ENCODE measurements at regions not wholly inside any gene's neighbourhood (a gene's known extent, or its start where the extent isn't known, plus 50 kb on each side); places are given as distances from the start of the nearest gene placed in this dataset.
"Not testable (repeated sequence)": the region's sequence is repeated elsewhere in the genome, so short reads cannot be mapped to it uniquely, and the experiment has no call there.

DNA sequence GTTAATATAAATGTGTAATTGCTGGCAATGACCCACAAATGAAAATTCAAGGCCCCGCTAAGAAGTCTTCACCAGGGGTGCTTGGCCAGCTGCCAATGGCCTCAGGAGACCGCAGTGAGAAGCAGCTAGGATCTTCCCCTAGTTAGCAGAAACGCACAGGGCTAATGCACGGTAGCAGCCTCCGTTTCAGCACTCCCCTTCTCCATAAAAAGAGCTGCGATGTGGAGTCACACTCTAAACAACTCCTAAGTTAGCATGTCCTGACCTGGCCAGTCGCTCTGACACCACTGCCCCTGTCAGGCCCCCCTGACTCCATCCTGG, 139.0 kb downstream of the SEPTIN14 start:
- H3K9ac ChIP-seq (ENCODE audit: low read length in 3 of 3): no peak overlapping the region
- peak in 2 of 5 donors; percentile 15 to 36 for DNase-seq
- no peaks in the 10 kb centered on the region for H3K9me3 ChIP-seq (ENCODE audit: control insufficient read depth in 2 of 3, insufficient read depth in 1 of 3, low read length in 3 of 3)
- H3K27me3 ChIP-seq (ENCODE audit: control insufficient read depth, insufficient read depth, low read length): no peaks in the 10 kb centered on the region
- no peak overlapping the region for H3K4me3 ChIP-seq (ENCODE audit: low read length in 3 of 3)
- H3K27ac ChIP-seq (ENCODE audit: low read depth in 2 of 2, low read length in 2 of 2): no peak overlapping the region
- H3K36me3 ChIP-seq (ENCODE audit: control insufficient read depth in 2 of 3, insufficient read depth in 3 of 3, low read length in 3 of 3): no peaks in the 10 kb centered on the region
- intact Hi-C loops (cut with DNase I): no loop called here
- no peaks in the 10 kb centered on the region for H3K4me1 ChIP-seq (ENCODE audit: control insufficient read depth in 2 of 3, insufficient read depth in 2 of 3, low read depth in 1 of 3, low read length in 3 of 3)
- TF ChIP-seq, protein P1, sequence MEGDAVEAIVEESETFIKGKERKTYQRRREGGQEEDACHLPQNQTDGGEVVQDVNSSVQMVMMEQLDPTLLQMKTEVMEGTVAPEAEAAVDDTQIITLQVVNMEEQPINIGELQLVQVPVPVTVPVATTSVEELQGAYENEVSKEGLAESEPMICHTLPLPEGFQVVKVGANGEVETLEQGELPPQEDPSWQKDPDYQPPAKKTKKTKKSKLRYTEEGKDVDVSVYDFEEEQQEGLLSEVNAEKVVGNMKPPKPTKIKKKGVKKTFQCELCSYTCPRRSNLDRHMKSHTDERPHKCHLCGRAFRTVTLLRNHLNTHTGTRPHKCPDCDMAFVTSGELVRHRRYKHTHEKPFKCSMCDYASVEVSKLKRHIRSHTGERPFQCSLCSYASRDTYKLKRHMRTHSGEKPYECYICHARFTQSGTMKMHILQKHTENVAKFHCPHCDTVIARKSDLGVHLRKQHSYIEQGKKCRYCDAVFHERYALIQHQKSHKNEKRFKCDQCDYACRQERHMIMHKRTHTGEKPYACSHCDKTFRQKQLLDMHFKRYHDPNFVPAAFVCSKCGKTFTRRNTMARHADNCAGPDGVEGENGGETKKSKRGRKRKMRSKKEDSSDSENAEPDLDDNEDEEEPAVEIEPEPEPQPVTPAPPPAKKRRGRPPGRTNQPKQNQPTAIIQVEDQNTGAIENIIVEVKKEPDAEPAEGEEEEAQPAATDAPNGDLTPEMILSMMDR (IDR thresholded peaks at IDR 0.05; ENCODE audit: borderline replicate concordance, extremely low read depth, insufficient read depth): no peak
- FAIRE-seq: no peak

DNA sequence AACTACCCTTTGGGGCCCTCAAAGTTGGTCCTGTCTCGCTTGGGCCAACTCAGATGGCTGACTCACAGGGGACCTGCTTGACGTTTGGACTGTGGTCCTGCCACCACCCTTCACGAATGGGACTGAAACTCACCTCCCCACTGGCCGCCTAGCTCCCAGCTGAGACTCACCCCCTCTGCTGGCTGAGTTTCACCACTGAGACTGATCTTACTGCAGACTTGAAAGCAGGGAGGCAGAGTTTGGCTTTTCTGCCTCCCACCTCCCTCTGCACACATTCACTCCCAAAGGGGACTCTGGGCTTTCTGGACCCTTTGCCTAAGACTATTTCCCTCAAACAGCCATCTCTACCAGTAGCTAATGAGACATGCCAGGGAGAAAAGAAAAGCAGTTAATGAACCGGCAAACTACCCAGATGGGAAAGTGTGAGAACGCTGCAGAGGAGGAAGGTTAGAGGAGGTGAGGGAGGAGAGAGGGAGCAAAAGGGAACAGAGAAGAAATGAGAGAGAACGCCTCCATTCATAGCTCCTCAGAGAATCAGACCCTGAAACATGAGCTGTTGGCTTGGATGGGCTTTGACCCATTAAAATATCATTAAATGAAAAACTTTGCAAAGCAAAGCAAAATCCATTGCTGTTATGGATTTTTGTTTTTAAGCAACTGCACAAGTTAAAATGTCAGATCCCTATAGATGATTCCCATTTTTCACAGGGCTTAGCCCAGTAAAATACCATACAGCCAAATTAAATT, 139.5 kb downstream of the SEPTIN14 start:
- DNase-seq: peak in 3 of 5 donors; percentile 43 to 72 (median 69)
- intact Hi-C loops (cut with DNase I); H3K9ac ChIP-seq (ENCODE audit: low read length in 3 of 3): not testable (repeated sequence)

DNA sequence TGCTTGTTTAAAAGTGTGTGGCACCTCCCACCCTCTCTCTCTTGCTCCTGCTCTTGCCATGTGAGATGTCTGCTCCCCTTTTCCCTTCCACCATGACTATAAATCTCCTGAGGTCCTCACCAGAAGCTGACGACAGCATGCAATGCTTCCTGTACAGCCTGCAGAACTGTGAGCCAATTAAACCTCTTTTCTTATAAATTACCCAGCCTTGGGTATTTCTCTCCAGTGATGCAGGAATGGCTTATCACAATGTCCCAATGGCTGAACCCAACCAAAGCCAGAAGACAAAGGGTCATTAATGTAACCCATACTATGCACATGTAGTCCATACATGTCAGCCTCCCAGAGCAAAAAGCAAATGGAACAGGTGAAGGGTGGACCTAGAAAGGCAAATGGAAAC, 141.5 kb downstream of the SEPTIN14 start:
- H3K9ac ChIP-seq (ENCODE audit: low read length in 3 of 3); H3K27ac ChIP-seq (ENCODE audit: low read depth in 2 of 2, low read length in 2 of 2); FAIRE-seq; DNase-seq; H3K4me3 ChIP-seq (ENCODE audit: low read length in 3 of 3); intact Hi-C loops (cut with DNase I); H3K36me3 ChIP-seq (ENCODE audit: control insufficient read depth in 2 of 3, insufficient read depth in 3 of 3, low read length in 3 of 3); H3K9me3 ChIP-seq (ENCODE audit: control insufficient read depth in 2 of 3, insufficient read depth in 1 of 3, low read length in 3 of 3); H3K4me1 ChIP-seq (ENCODE audit: control insufficient read depth in 2 of 3, insufficient read depth in 2 of 3, low read depth in 1 of 3, low read length in 3 of 3); H3K27me3 ChIP-seq (ENCODE audit: control insufficient read depth, insufficient read depth, low read length): not testable (repeated sequence)

More for the DNA sequence above, 139.5 kb downstream of the SEPTIN14 start:
- H3K36me3 ChIP-seq (ENCODE audit: control insufficient read depth in 2 of 3, insufficient read depth in 3 of 3, low read length in 3 of 3); H3K27me3 ChIP-seq (ENCODE audit: control insufficient read depth, insufficient read depth, low read length); FAIRE-seq; H3K27ac ChIP-seq (ENCODE audit: low read depth in 2 of 2, low read length in 2 of 2); H3K9me3 ChIP-seq (ENCODE audit: control insufficient read depth in 2 of 3, insufficient read depth in 1 of 3, low read length in 3 of 3); H3K4me3 ChIP-seq (ENCODE audit: low read length in 3 of 3); H3K4me1 ChIP-seq (ENCODE audit: control insufficient read depth in 2 of 3, insufficient read depth in 2 of 3, low read depth in 1 of 3, low read length in 3 of 3): not testable (repeated sequence)

DNA sequence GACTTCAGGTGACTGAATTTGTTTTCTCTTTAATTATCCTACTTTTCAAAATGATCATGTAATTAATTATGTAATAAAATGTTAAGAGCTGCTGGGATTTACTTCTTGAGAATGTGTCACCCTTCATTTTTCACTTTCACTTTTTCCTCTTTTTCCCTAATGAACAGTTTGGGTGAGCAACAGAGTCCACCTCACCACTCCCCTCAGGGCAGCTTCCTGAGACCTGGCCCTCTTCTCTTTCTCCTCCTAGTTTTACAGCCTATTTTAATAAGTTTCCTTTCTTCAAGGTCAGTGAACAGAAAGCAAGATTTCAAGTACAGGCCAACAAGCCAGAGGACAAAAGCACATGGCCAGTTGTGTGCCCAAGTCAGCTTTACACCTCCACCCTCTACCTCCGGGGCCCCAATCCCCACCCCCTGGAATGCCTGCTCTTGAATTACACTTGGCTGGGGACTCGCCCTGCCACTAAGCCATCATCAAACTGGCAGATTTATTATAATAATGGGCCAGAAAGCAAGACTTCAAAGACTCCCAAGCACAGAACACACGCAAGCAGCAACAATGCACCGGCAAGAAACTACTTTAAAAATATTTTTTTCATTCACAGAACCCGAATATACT, 143.1 kb upstream of the VOPP1 start:
- H3K36me3 ChIP-seq (ENCODE audit: control insufficient read depth in 2 of 3, insufficient read depth in 3 of 3, low read length in 3 of 3); intact Hi-C loops (cut with DNase I); H3K9ac ChIP-seq (ENCODE audit: low read length in 3 of 3); FAIRE-seq; H3K4me3 ChIP-seq (ENCODE audit: low read length in 3 of 3); H3K9me3 ChIP-seq (ENCODE audit: control insufficient read depth in 2 of 3, insufficient read depth in 1 of 3, low read length in 3 of 3); H3K4me1 ChIP-seq (ENCODE audit: control insufficient read depth in 2 of 3, insufficient read depth in 2 of 3, low read depth in 1 of 3, low read length in 3 of 3); H3K27me3 ChIP-seq (ENCODE audit: control insufficient read depth, insufficient read depth, low read length); H3K27ac ChIP-seq (ENCODE audit: low read depth in 2 of 2, low read length in 2 of 2): not testable (repeated sequence)
- DNase-seq: peak in 2 of 5 donors; percentile 14 to 17

DNA sequence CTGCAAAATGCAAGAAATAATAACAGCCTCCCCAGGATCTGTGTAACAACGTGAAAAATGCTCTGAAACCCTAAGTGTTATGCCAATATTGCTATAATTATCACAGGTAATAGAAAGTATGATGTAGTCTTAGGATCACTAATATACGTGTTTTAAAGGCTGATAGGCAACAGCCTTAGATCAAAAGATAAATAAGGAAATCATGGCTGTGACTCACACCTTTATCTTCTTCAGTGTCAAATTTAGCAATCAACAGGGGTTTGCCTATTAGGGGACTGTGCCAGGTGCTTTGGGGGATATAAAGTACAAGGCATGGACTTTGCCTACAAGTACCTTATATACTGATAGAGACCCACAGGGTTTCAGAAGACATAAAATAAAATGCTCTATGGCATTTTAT, 142.1 kb upstream of the VOPP1 start:
- H3K27ac ChIP-seq (ENCODE audit: low read depth in 2 of 2, low read length in 2 of 2); H3K27me3 ChIP-seq (ENCODE audit: control insufficient read depth, insufficient read depth, low read length); H3K4me3 ChIP-seq (ENCODE audit: low read length in 3 of 3); H3K9me3 ChIP-seq (ENCODE audit: control insufficient read depth in 2 of 3, insufficient read depth in 1 of 3, low read length in 3 of 3); H3K36me3 ChIP-seq (ENCODE audit: control insufficient read depth in 2 of 3, insufficient read depth in 3 of 3, low read length in 3 of 3); DNase-seq; intact Hi-C loops (cut with DNase I); FAIRE-seq; H3K9ac ChIP-seq (ENCODE audit: low read length in 3 of 3); H3K4me1 ChIP-seq (ENCODE audit: control insufficient read depth in 2 of 3, insufficient read depth in 2 of 3, low read depth in 1 of 3, low read length in 3 of 3): not testable (repeated sequence)

DNA sequence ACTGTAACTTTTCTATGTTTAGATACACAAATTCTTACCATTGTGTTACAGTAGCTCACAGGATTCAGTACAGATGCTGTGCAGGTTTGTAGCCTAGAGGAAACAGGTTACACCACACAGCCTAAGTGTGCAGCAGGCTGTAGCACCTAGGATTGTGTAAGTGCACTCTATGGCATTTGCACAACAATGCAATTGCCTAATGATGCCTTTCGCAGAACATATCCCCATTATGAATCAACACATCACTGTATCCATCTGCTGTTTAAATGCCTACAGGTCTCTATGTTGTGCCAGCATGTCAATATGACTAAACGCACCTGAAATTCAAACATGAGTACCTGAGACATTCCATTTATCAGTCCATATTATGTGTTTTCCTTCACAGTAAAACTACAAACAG, 138.0 kb upstream of the VOPP1 start:
- H3K4me1 ChIP-seq (ENCODE audit: control insufficient read depth in 2 of 3, insufficient read depth in 2 of 3, low read depth in 1 of 3, low read length in 3 of 3); intact Hi-C loops (cut with DNase I); FAIRE-seq; H3K36me3 ChIP-seq (ENCODE audit: control insufficient read depth in 2 of 3, insufficient read depth in 3 of 3, low read length in 3 of 3); DNase-seq; H3K27ac ChIP-seq (ENCODE audit: low read depth in 2 of 2, low read length in 2 of 2); H3K27me3 ChIP-seq (ENCODE audit: control insufficient read depth, insufficient read depth, low read length); H3K9me3 ChIP-seq (ENCODE audit: control insufficient read depth in 2 of 3, insufficient read depth in 1 of 3, low read length in 3 of 3); H3K4me3 ChIP-seq (ENCODE audit: low read length in 3 of 3); H3K9ac ChIP-seq (ENCODE audit: low read length in 3 of 3): not testable (repeated sequence)

DNA sequence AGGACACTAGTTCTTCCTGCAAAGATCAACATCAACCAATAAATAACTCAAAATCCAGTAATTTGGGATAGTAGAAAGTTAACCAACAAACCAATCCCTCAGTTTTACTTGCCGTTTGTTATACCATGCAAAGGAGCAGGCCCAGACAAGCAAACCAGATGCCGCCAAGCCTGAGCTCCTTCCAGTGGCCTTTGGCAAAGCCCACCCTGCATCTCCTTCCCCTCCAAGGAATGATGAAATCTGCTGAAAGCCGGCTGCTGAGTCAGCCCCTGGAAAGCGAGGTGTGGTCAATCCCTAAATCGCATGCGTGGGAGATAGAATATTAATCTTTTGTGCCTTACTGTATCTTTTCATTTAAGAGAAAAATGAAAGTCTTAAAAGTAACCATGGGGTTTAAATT, 135.7 kb upstream of the VOPP1 start:
- intact Hi-C loops (cut with DNase I); H3K27ac ChIP-seq (ENCODE audit: low read depth in 2 of 2, low read length in 2 of 2); H3K36me3 ChIP-seq (ENCODE audit: control insufficient read depth in 2 of 3, insufficient read depth in 3 of 3, low read length in 3 of 3); FAIRE-seq; H3K4me1 ChIP-seq (ENCODE audit: control insufficient read depth in 2 of 3, insufficient read depth in 2 of 3, low read depth in 1 of 3, low read length in 3 of 3); H3K4me3 ChIP-seq (ENCODE audit: low read length in 3 of 3); H3K9ac ChIP-seq (ENCODE audit: low read length in 3 of 3); DNase-seq; H3K27me3 ChIP-seq (ENCODE audit: control insufficient read depth, insufficient read depth, low read length); H3K9me3 ChIP-seq (ENCODE audit: control insufficient read depth in 2 of 3, insufficient read depth in 1 of 3, low read length in 3 of 3): not testable (repeated sequence)

Data from kidney (tissue), 13 donors.